Right kidney (tissue), 1 donor: ENCODE measurements at regions not wholly inside any gene's neighbourhood (a gene's known extent, or its start where the extent isn't known, plus 50 kb on each side); places are given as distances from the start of the nearest gene placed in this dataset.

Experiments used
- DNase-seq: peaks from one replicate; pipeline ENCODE4 v3.0.0-alpha.2; 2016

DNA sequence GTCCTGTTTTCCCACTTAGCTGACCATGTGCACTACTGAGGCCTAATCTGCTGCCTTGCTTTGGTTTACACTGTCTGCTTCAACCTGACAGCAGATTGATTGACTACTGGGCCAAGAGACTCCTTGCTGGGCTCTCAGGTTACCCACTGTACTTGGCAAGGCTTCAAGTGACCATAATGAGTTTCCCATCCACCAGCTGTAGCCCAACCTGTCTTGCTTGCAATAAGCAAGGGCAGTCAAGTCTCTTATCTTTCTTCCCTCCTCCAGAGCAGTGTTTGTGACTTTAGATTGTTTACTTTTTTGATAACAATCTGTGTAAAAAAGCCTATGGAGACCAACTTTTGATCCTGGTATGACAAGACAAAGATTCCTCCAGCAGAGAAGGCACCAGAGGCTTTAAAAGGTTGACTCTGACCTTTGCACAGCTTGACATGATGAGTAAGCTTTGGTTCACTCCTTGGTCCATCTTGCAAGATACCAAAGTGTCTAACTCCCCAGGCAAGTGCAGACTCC, 912.3 kb upstream of the SEMA6A start:
- no peak for DNase-seq

DNA sequence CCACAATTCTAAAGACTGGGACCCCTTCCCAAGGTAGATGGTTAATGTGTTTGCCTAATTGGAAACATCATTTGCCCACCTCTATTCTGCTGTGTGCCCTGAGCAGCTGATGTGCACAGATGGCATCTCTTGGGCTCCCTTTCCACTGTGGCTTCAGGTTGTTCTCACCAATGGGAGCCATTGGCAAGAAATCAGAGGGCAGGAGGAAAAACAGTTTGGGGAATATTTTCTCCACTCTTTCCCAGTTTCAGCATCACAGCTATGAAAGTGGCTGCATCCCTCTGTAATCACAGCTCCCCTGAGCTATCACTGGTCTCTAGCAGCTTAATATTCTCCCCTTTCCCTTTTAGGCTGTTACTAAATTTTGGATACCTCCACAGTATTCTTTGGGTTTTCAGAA, 911.6 kb upstream of the SEMA6A start:
- no peak for DNase-seq

DNA sequence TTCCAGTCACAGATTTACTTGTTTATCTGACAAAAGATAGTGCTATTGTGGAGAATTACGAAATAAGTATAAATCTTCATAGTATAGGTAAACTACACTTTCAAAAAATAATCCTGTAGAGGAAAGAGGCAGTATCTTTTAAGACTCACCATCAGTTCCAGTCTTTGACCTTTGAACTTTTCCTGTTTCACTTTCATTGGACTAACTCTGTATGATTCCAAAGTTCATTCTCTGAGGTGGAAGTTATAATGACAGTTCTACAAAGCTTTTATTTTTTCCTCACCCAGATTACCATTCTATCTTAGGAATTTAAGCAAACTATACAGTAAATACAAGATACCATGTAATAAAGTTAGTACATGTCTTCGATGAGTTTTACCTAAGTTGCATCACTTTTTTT, 901.3 kb upstream of the SEMA6A start:
- no peak for DNase-seq

DNA sequence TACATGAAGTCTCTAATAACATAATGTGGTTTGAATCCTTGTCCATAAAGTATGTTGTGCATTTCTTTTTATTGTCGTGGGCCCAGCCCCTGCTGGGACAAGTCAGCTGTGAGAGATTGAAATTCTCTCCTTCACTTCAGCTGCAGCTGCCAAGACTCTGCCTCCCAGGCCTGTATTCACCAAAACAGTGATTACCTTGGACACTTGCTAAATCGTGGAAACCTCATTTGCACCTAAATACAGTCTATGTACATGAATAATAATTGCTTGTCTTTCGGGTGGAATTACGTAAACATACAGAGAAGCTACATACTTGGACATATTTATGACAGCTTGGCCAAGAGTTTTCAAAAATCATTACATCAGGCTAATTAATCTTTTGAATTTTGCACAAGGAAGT, 898.5 kb upstream of the SEMA6A start:
- DNase-seq = no peak

DNA sequence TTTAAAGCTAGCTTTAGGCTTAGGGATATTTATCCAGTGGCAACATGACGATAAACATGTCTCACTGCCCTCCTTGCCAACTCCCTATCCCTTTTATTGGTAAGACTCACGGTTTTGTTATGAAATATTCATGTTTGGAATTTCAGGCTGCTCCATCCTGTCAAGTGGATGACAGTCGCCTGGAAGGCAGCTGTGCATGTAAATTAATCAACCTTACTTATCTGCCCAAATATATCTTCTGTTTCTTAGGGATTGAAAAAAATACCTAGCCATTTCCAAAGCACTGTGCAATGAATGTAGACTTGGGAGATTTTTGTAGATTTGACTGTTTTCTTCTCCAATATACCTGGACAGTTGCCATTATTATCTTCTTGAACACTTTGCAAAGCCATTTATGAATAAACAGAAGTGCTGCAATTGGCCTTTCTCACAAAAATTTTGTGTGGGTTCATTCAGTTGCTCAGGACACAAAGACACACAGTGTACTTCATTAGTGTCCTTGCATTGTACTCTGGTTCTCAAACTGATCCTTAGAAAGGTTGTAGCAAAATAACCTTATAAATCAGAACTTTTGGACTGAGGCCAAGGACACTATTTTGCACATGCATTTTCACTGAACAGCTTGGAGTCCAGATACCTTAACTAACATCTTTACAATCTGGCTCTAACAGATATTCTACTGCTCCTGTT, 889.4 kb upstream of the SEMA6A start:
- DNase-seq = no peak

DNA sequence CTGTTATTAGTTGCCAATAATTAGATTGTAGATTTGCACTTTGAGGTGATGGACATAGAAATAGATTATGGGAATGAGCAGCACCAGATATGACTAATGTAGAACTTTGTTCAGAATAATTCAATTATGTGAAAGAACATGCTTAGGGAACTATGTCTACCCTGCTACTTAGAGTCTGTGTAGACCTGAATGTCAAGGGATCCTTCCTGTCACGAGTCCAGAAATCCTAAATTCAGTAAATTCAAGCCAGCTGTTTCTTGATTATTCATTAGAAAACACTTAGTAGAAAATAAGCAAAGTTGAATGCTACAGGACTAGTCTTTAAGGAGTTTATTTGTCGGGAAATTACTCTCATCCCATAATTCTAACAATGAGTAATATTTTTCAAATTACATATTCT, 887.3 kb upstream of the SEMA6A start:
- no peak for DNase-seq

DNA sequence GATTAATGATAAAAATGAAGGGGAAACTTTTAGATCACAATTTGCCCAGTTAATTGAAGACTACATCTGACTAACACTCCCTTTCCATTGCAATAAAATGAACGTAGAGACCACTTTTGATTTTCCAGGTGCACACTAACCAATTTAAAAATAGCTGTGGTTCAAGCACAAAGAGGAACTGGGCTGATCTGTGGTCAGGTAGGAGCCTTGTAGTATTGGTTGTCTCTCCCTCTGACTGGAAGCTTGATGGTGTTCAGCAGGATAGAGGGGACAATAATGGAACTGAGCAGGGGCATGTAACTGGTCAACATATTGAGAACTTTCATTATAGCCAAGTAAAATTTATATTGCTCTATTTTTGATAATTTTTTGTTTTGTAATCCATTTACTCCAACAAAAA, 886.8 kb upstream of the SEMA6A start:
- DNase-seq = no peak

DNA sequence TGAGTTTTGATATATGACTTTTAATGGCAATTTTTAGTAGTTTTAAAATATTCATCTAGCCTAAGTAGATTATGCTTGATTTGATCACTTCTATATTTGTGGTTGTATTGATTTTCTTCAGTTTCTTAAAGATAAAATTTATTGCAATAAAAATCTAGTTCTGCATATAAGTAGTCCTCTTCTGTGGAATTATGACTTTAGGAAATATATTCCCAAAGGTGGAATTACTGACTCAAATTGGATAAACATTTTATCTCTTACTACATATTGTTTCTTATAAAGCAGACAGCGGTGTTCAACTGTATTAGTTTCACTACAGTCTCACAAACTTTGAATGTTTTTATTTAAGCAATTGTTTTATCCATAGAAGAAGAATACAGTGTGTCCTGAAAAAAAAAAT, 883.0 kb upstream of the SEMA6A start:
- DNase-seq = no peak

DNA sequence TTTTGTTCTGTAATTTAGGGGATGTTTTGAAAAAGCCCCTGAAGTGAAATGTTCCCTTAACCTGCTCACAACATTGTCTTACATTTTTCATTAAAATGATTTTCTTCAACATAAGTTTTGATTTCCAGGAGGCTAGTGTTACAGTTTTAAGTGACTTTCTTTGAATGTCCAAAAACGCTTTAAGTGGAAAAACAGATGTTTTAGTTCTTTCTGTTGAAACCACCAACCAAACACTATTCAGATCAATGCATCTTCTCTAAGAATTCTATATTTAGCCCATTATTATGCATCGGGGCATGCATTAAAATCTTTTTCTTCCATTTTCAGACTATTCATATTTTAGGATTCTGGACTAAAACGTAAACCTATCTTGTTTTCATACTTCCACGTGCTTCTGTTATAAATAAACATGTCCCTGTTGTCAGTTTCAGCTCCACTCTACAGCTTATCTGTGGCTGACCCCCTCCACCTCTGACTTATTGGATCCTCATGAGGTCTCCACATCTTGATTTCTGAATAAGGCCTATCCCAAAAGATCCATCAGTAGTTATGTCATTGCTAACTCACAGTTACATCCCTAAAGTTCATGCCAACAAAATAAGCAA, 882.3 kb upstream of the SEMA6A start:
- no peak for DNase-seq

DNA sequence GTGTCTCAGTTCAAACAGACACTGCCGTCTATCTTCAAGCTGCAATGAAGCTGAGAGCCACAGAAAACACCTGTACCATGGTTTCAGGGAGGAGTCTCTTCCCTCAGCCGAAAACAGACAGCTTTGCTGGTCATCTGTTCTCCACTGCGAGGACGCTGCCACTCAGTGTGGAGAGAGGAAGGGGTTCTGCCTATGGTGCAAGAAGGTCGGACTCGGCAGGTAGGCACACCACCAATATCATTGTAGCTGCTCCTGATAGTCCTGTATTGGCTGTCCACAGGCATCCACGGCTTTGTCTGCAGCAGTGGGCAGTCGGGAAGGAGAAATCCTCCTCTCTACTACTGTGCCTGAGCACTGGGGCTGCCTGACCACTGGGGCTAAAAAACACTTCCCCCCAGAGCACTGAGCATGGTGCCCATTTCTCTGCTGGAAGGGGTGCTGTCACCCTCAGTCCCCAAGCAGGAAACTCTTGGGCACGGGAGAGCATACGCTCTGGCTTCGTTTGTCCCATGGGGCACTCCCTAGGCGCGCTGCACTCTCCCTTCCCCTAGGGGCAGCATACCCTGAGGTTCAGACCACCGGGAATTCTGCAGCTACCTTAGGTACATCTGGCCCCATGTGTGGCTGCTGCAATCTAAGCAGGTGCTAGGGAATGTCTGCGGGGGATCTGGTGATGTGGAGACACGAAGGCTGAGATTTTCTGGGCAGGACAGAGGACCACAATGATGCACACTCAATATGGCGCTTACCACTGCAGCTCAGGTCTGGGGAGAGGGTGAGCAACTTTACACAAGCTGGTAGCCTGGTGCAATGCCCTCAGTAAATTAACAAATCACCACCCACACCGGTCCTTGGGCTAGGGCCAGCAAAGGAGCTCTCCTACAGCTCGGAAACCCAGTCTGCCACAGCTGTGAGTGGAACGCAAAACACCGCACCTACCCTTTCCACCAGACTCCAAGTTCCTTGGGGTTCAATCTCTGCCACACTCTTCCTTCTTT, 880.9 kb upstream of the SEMA6A start:
- DNase-seq = peak; percentile 14

DNA sequence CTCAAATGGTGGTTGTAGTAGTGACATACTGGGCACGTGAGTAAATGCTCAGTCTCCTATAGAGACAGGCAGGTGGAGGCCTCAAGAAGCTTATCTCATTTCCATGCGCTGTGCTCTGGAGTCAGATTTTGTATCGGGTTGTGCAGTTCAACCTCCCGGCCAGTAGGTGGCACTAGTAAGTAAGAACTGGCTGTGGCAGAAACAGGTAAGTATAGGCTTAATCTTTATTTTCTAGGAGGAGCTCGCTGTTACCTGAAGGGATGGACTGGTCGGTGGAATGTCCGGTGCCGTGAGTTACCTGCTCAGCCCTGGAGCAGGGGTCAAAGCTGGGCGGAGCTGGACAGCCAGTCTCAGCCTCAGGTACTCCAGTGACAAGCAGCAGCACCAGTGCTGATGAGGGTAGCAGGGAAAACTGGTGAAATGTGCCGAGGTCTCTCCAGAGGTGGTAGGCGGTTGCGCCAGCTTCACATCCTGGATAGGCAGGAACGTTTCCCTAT, 880.1 kb upstream of the SEMA6A start:
- DNase-seq = no peak

DNA sequence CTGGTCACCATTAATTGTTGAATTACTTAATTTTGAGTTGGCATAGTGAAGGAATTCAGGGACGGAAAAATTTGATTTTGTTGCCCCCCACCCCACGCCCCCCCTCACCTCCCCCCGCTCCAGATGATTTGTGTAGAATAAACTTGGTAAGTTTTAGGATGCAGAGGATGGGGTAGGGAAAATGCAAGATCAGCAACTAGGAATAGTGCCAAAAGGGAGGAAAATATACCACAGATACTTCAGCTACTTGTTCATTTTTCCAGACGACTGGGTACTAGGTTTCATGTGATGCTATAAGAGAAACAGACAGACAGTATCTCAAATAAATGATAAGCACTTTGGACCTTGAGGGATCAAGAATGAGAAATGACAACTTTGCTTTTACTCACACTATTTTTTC, 862.2 kb upstream of the SEMA6A start:
- no peak for DNase-seq

DNA sequence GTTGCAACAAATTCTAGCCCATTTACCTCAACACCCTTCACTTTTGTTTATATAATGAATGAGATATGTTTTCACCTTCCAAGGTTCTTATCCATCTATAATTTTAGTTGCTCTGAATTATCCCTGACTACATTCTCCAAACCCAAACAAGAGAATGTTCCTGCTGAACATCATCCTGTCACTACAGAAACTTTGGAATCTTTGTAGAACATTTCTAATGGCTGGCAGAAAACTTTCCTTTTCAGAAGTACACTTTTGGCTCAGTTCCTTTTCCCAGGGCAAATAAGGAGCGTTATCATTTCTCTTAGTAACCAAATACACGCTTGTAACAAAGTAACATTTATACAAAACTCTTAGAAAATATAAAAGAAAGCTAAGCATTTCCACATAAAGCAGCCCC, 860.6 kb upstream of the SEMA6A start:
- no peak for DNase-seq

DNA sequence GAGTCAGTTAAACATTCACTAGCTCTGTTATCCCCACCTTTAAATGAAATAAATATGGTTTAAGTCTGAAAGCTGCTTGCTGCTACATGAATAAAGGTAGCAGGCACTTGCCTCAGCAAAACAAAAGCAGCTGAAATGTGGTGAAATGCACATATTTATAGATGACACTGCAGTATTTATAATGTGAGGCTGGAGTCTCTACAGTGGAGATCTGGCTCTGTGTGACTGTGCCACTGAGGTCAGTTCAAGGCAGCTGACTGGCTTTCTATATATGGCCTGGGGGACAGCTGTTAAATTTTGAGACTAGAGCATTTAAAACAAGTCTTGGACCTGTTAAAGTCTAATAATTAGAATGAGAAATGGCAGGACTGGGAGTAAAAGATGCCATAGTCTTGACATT, 859.6 kb upstream of the SEMA6A start:
- DNase-seq = no peak

DNA sequence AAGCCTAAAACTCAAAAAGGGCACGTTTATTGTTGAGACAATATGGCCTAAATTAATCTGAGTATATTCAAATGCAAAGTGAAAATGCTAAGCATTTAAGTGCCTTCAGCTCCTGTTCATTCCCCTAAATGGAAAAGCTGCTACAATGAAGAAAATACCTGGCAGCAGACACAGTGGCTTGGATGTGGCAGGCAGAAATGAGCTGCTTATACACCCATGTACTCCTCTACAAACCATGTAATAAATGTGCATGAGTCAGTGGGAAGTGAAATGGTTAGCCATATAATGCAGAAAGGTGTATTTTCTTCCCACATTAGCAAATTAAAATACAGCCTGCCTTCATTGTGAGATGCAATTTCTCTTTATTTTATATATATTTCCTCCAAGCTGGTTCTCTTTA, 859.2 kb upstream of the SEMA6A start:
- DNase-seq = no peak

DNA sequence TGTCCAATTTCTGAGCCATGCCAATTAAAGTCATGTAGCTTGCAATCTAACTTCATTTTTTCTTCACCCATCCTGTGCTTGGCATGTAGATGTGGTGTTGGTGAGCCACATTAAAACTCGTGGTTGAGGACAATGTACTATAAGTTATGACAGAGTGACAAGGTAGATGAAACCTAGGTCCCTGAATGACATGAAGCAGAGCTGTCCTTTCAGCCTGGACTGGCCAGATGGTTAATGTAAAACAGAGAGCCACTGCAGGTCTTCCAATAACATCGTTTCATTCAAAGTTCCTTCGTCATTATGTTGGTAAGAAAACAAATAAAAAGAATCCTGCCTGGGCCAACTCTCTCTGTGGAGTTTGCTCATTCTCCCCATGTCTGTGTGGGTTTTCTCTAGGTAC, 856.5 kb upstream of the SEMA6A start:
- DNase-seq = no peak

DNA sequence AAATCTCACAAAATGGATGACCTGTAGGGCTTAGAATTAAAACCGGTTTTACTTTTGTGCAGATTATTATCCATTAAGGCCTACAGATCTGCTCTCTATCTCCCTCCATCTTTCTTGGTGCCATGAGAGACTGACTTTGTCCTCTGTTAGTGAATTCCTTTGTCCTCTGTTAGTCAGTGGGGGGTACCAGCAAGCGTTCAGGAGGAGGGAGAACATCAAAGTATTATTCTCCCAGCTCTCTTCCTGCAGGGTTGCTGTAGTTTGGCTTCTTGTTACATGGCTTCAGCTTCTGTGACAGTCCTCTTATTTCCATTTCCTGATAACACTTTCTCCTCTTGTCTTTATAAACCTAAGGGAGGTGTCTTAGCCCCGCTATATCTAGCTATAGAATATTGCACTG, 850.5 kb upstream of the SEMA6A start:
- no peak for DNase-seq

DNA sequence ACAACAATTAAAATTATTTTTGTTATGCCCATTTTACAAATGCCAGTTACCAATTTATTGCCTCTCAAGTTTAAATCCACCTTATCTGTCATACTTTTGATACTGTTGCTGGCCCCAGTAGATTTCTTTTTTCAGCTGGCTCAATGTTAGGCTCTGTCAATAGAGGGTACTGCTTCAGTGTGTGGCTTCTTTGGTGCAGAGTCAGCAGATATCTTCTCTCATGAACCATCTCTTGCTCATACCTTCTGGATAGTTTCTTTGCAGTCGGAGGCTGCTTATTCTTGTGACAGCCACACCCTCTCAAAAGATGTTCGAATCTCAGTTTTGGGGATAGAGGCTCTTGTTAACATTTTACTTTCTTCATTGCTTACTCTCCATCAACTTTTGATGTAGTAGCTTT, 849.9 kb upstream of the SEMA6A start:
- no peak for DNase-seq

DNA sequence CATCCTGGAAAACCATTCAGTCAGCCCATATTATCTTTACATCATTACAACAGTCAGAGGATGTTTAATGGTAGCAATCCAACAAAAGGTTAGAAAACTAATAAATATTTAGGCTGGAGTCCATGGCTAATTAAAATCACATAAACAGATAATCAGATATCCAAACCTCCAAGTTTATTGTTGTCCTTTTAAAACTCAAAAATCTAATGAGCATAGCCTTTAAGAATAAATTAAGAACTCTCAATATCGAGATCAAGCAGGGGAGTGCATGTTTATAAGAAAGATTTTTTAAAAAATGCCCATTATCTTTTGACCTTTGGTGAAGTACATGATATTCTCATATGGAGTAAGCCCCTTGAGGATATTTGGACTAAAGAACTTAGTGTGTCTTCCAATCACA, 842.9 kb upstream of the SEMA6A start:
- no peak for DNase-seq

DNA sequence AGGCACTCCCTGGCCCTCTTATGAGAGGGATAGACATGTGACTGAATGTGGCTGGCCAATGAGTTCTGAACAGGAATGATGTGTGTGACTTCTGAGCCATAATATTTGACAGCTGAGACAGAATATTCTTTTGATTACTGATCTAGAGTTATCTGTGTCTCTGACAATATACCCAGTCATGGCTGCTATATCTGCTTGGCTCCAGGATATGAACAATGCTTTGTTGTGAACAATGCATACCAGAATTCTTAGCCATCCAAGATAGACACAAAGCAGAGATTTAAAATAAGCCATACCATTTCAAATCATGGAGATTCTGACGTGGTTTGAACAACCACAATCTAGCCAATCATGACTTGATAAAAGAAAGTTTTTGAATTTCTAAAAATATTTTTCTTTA, 840.3 kb upstream of the SEMA6A start:
- no peak for DNase-seq

DNA sequence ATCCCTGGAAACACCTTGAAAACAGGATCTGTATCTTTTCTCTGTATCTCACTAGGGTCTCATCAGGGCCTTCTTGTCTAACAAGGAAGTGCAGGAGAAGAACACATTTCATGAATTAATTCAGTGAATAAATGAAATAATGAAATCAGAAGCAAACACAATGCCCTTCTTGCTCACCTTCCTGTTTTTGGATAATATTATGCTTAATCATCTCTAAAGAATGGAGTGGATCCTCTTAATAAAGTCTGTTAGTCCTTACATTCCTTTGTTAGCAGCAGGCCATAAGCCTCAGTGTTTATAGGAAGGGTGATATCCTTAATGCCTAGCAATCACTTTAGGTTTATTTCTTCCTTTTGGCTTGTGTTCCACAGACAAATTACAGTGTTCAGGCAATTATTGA, 837.1 kb upstream of the SEMA6A start:
- no peak for DNase-seq

DNA sequence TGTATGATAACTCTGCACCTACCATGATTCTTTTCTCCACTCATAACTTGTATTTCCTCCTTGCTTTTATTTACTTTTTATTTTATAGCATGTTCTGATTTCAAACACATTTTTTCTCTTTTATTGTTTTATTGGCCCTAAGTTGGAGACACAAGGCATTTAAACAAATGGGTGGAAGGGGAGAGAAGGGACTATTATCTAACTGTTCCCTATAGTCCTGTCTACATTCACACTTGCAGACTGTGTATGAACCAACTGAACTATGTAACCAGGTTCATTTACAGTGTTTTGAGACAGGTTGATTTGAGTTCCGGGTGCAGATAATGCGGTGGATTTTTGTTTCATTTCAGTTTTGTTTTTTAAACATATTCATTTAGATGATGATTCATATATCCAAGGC, 830.6 kb upstream of the SEMA6A start:
- DNase-seq = no peak

DNA sequence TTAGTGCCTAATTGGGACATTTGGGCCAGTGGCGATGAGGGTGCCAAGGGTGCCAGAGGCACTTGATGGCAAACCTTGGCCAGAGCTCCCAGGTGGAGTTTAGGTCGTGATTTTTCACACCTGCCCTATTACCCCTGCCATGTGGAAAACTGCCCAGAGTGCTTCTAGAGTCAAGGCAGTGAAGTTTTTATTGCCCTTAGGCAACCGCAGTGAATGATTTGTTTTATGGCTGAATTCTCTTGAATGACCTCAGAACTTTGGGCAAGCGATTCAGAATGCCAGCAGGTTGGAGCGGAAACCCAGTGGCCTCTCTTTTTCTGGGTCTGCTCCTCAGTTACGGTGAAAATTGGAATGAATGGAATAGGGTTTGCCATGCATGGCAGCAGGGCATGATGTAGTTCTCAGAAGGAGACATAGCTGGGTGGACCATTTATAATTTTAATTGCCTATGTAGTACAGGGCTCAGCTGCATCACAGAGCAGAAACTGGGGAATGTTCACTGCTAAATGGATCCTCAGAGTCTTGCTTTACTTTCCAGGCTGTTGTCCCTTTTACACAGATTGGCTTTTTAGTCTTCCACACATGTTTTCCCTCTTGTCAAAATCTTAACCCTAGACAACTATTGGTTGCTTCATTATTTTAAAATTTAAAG, 820.0 kb upstream of the SEMA6A start:
- no peak for DNase-seq
